Germinal center (tissue), 1 donor: ENCODE measurements at regions not wholly inside any gene's neighbourhood (a gene's known extent, or its start where the extent isn't known, plus 50 kb on each side); places are given as distances from the start of the nearest gene placed in this dataset.
"Not testable (repeated sequence)": the region's sequence is repeated elsewhere in the genome, so short reads cannot be mapped to it uniquely, and the experiment has no call there.

Experiments used
- DNase-seq: peaks from one replicate; pipeline ENCODE4 v3.0.0; 2012; ENCODE audit warnings: mixed read lengths, low spot score

DNA sequence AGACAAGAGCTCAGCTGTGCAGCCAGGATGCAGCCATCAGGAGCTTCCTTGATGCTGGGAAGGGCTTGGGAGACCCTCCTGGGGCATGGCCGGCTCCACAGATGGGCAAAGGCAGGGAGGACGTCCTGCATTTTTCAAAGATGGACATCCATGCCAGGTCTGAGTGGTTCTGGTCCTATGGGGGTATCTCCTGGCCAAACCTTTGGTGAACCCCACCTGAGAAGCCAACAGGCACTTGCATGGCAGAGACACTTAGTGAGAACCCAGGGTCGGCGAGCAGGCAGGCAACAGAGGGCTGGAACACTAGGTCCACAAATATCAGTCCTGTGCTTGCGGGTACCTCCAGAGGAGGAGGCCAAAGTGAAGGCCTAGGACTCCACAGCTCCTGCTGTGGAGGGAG, 70.0 kb downstream of the KCTD15 start:
- DNase-seq: no peak

DNA sequence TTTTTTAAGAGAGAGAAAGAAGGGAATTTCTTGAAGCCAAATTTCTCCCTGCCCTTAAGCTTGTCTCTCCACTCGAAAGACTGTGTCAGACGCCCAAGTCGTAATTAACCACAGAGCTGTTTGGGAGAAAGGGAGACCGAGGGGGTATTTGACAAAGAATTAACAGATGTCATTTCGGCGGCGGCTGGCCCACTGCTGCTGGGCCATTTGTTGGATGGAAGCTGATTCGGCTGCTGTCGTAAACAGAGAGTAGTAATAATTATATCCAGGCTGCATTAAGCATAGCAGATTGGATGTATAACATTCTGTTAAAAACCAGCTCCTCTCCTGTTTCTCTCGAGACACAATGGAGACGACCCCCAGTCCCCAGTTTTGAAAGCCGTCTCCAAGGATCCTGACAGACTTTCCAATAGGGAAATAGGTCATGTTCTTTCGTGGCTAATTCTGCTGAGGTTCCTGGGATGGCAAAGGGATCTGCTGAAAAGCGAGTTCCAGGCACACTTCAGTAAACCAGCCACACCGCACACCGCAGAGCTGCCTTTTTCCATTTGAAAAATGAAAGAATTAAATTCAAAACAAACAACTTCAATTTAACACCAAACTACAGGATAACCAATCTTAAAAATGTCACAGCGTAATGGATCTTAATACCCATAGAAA, 71.5 kb downstream of the KCTD15 start:
- DNase-seq: no peak

DNA sequence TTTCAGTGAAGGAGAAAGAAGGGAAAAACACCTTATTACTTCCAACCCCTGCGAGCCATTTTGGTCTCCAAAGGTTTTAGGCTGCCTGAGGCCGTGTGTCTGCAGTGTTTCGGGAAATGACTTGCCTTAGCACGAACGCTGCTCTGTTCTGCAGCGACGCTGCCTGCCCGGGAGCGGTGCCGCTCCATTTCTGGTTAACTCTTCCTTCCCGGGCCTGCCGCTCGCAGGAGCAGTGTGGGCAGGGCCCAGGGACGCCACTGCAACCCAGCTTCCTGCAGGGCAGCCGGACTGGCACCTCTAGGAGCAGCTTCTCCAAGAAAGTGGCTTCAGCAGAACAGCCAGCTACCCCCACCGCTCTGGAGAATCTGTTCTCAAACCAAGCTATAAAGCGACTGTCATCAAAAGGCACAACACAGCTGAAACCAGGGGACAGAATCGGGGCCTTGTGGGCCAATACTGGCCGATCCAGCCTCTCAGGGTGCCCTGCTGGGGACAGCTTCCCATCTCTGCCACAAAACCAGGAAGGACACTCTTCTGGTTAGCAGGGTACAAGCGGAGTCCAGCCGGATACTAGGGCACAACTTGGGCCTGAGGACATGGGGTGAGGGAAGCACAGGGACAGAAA, 72.2 kb downstream of the KCTD15 start:
- no peak for DNase-seq

- DNase-seq: not testable (repeated sequence)
Observed at GRCh38 chr19:33870298-33870932, 73.7 kb downstream of the KCTD15 start.

DNA sequence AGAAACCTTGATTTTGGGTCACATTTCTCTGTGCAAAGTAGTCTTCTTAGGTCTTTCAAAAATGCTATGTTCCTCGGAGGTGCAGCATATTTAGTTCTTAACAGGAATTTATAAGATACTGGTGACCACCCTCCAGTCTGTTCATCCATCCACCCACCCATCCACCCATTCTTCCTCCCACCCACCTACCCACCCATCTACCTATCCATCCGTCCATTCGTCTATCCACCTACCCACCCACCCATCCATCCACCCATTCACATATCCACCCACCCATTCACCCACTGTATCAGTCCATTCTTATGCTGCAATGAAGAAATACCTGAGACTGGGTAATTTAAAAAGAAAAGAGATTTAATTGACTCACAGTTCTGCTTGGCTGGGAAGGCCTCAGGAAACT, 74.9 kb downstream of the KCTD15 start:
- no peak for DNase-seq

GRCh38 chr19:33872445-33873320, 76.0 kb downstream of the KCTD15 start:
- no peak for DNase-seq

DNA sequence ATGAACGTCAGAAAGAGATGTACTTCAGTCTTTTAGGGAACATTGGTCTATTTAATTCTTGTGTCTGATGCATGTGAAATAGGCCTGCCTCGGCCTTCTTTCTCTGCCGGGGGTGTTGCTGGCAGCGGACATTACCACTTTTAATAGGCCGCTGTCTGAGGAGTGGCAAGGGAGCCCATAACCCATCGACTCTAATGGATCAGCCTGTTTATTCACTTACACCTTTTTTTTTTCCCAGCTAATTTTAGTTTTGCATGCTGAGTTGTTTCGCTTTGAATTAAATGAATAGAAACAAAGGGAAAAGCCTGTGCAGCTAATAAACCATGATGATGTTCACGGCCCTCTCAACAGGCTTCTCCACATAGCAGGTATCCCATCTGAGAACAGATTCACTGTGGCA, 78.4 kb downstream of the KCTD15 start:
- DNase-seq: no peak

DNA sequence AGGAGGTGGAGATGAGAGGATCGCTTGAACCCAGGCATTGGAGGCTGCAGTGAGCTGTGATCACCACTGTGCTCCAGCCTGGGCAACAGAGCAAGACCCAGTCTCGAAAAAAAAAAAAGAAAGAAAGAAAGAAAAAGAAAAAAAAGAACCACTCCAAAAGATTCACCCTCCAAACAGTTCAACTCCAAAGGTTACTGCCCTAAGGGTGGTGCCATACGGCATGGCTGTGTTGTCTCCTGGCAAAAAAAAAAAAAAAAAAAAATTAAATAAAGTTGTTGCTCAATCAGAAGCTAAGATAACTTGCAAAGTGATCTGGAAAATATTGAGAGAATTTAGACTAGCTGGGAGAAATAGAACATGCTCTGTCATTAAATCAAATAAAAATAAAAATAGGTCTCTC, 79.5 kb downstream of the KCTD15 start:
- DNase-seq: no peak

DNA sequence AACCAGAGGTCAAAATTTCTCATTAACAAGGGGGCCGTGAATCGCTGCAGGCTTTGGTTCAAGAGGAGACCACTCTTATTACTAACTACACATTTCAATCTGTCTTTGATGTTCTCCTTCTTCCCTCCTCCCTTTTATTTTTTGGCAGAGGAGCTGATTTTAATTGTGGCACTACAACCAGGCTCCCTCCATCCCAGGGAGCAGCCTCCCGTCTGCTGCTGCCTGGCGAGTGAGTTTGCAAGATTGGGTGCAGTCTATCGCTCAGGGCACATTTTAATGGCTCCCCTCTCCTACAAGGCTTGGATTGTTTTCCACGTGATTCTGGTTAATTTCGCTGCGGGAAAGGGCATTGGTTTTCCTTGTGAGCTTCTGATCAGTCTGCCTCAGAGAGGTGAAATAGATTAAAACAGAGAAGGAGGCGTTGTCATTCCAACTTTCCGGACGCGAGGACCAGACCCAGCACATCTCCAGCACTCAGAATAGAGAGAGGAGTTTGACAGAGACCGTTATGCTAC, 81.4 kb downstream of the KCTD15 start:
- no peak for DNase-seq

DNA sequence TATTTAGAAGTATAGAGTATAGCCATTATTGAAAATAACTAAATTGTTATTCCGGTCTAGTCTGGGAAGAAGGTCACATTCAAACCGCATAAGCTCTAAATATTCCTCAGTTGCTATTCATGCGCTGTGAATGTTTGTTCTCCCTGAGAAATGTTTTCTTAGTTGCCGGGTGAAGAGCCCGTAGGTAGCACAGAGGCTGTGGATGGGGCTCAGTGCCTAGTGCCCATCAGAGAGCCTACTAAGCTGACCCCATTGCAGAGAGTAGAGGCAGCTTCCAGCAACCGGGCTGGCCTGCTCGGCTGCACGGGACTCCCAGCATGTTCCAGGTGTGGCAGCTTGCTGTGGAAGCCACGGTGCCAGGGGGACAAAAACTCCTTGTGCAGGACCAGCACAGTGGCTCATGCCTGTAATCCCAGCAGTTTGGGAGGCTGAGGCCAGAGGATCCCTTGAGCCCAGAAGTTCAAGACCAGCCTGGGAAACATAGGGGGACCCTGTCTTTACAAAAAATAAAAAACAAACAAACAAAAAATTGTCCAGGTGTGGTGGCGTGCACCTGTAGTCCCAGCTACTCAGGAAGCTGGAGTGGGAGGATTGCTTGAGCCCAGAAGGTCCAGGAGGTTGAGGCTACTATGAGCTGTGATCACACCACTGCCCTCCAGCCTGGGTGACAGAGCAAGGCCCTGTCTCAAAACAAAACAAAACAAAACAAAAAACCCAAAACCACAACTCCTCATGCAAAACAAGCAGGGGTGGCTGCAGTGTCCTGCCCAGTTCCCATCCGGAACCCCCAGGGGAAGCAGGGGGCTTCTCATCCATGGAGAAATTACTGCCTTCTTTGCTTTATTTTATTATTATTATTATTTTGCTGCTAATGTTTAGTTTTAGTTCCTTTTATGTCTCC, 82.5 kb downstream of the KCTD15 start:
- DNase-seq: no peak

DNA sequence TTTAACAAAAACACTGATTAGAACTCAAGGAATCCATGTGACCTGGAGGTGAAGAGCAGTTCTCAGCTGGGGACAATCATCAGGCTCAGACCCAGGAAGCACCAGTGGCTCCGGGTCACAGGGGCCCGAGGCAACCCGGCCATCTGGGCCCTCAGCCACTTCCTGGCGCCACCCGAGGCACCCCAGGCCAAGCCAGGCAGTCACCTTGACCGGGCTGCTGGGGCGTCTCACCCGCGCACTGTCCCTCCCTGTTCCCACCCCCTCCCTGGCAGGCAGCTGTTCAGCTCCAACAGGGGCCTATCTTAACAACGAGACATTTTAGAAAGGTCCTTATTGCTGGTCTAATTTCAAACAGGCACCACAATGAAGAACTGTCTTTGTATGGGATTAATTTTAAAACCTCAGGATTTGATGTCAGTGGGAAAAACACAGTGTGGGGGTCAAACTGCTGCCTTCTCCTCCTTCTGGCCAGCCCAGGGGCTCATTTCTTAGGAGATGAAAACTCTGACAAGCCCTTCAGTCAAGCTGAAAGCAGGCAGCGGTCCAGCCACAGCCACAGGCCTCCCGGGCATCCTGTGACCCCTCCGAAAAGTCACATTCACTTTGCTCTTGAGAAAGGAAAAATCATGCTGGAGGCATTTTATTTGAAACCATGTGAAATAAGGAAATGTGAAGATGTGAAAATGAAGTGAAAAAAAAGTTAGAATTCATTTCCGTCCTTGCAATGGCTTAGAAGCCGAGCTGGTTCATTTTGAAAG, 83.3 kb downstream of the KCTD15 start:
- no peak for DNase-seq

GRCh38 chr19:33883859-33884519, 87.3 kb downstream of the KCTD15 start:
- DNase-seq: no peak

DNA sequence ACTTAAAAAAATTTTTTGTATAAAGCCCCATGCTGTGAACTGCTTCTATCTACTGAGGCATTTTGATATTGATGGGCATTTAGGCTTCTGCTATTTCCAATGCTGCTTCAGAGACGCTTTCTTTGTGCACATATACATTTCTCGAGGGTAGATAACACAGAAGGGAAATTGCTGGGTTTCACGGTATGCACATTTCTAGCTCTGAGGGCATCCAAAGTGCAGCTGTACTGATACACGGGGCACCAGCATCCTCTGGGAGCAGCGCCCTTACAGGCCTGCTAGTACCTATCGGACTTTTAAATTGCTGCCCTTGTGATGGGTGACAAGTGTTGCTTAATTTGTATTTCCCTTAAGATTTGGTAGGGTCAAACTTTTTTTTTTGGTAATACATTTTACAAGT, 88.6 kb downstream of the KCTD15 start:
- DNase-seq: no peak

GRCh38 chr19:33887891-33888290, 91.2 kb downstream of the KCTD15 start:
- DNase-seq: no peak

DNA sequence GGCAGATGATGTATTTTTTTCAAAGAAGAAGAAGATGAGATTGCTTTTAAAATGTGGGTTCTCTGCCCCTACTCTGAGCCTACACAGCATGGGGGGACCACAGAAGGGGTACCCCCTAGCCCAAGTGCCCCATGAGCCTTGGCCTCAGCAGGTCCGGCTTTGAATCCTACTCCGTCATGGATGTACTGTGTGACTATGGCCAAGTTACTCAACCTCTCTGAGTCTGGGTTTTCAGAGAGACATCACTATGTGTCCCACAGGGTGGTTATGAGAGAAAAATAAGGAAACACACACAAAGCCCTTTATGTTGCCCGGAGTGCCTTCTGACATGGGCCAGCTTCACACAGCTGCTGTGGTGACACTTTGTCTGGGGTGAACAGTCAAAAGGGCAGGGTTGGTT, 92.0 kb downstream of the KCTD15 start:
- no peak for DNase-seq

DNA sequence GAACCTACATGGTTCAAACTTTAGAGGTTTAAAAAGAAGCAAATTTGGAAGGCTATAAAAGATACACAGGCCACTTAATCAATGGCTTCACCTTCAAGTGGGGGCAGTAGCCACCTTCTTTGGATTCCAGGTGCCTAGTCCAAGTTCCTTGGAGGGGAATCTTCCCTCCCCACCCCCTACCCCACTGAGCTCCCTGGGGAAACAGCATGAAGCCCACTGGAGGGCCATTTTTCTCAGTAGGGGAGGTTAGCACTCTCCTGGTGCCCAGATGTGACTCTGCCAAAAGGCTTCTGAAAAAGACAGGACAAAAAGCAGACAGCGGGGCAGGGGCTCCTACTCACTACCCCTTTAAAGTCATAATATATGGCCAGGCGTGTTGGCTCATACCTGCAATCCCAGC, 93.9 kb downstream of the KCTD15 start:
- DNase-seq: no peak

DNA sequence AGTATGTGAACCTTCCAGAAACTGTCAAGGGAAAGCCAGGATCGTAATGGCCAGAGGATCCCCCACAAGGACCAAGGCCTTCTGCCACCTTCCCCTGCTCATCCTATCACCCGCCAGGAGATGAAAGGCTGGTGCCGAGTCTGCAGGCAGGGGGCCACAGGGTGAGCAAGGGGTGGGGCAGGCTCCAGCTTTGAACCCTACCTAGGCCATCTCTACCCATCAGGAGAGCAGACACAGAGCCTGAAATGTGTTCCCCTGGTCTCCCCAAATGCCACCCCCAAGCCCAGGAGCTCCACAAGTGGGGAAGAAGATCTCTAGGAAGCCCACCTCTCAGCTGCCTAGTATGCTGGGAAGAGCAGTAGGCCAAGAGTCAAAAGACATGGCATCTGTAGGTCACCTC, 95.1 kb downstream of the KCTD15 start:
- no peak for DNase-seq

- no peak for DNase-seq
Observed at GRCh38 chr19:33894787-33895186, 98.1 kb downstream of the KCTD15 start.

GRCh38 chr19:33895366-33895765, 98.7 kb downstream of the KCTD15 start:
- no peak for DNase-seq

- no peak for DNase-seq
Observed at GRCh38 chr19:33898062-33898677, 101.5 kb downstream of the KCTD15 start.
